DND-41 (cell line): ENCODE measurements at regions not wholly inside any gene's neighbourhood (a gene's known extent, or its start where the extent isn't known, plus 50 kb on each side); places are given as distances from the start of the nearest gene placed in this dataset.

Experiments used
- CTCF ChIP-seq: IDR thresholded peaks from 2 replicates; pipeline ENCODE4 v1.5.1; 2012; ENCODE audit warnings: borderline replicate concordance, low read length, moderate library complexity, mild to moderate bottlenecking; ENCODE audit not compliant: poor library complexity, severe bottlenecking; ENCODE audit errors: extremely low read depth
- EZH2 ChIP-seq: IDR thresholded peaks from 3 replicates; pipeline ENCODE4 v1.6.1; 2012; ENCODE audit warnings: borderline replicate concordance, low read depth, mild to moderate bottlenecking, moderate library complexity, low read length, inconsistent platforms; ENCODE audit not compliant: severe bottlenecking

GRCh38 chr10:9834434-9834833 is 1183.2 kb upstream of the CELF2 start:
- TF ChIP-seq CTCF (no peak), EZH2 (no peak)
